ENCODE measurements at regions not wholly inside any gene's neighbourhood (a gene's known extent, or its start where the extent isn't known, plus 50 kb on each side); places are given as distances from the start of the nearest gene placed in this dataset.

GRCh38 chr6:1144842-1145767 is 166.8 kb upstream of the FOXQ1 start:
- DNase-seq = no peak

GRCh38 chr6:1143655-1144054 is 168.2 kb upstream of the FOXQ1 start:
- no peak for DNase-seq

- DNase-seq = no peak
Observed at GRCh38 chr6:1139155-1139890, 172.6 kb upstream of the FOXQ1 start.

- DNase-seq = no peak
Observed at GRCh38 chr6:1137849-1138248, 174.0 kb upstream of the FOXQ1 start.

GRCh38 chr6:1136827-1137226 is 175.1 kb upstream of the FOXQ1 start:
- no peak for DNase-seq

- no peak for DNase-seq
Observed at GRCh38 chr6:1136415-1136774, 175.5 kb upstream of the FOXQ1 start.

- no peak for DNase-seq
Observed at GRCh38 chr6:1135726-1136414, 176.0 kb upstream of the FOXQ1 start.

GRCh38 chr6:1131285-1132079 is 180.4 kb upstream of the FOXQ1 start:
- DNase-seq = no peak

GRCh38 chr6:1130709-1131108 is 181.2 kb upstream of the FOXQ1 start:
- no peak for DNase-seq

- DNase-seq = no peak
Observed at GRCh38 chr6:1129131-1129530, 182.8 kb upstream of the FOXQ1 start.

GRCh38 chr6:1127597-1128288 is 184.2 kb upstream of the FOXQ1 start:
- no peak for DNase-seq

GRCh38 chr6:1127129-1127528 is 184.8 kb upstream of the FOXQ1 start:
- no peak for DNase-seq

GRCh38 chr6:1126036-1126435 is 185.9 kb upstream of the FOXQ1 start:
- DNase-seq = no peak

- no peak for DNase-seq
Observed at GRCh38 chr6:1125297-1125696, 186.6 kb upstream of the FOXQ1 start.

GRCh38 chr6:1124885-1125284 is 187.0 kb upstream of the FOXQ1 start:
- DNase-seq = no peak

- DNase-seq = no peak
Observed at GRCh38 chr6:1123386-1124375, 188.2 kb upstream of the FOXQ1 start.

GRCh38 chr6:1122083-1122482 is 189.8 kb upstream of the FOXQ1 start:
- no peak for DNase-seq

- DNase-seq = no peak
Observed at GRCh38 chr6:1118287-1118647, 193.6 kb upstream of the FOXQ1 start.

GRCh38 chr6:1117530-1118286 is 194.2 kb upstream of the FOXQ1 start:
- DNase-seq = no peak

GRCh38 chr6:1116149-1116548 is 195.7 kb upstream of the FOXQ1 start:
- no peak for DNase-seq

All from NCI-H146 (cell line).